ENCODE measurements at regions not wholly inside any gene's neighbourhood (a gene's known extent, or its start where the extent isn't known, plus 50 kb on each side); places are given as distances from the start of the nearest gene placed in this dataset.

DNA sequence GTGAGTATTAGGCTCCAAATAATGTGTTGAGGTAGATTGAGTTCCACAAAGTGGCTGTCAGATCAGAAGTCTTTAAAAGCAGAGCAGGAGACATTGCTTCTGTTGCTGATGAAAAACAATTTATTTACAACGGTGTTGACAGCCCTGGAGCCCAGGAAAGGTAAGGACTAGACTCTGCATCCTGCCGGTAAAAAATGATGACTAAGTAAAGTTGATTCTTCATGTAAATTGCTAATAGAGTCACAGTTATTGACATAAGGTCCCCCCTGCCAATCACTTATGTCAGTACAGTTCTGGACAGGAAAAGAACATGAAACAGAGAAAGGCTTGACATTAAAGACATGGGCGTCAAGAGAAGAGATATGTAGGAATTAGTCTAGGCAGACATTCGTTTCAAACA, 552.5 kb downstream of the HTR1A start:
- Mint-ChIP-seq H3K4me1 (no peaks in the 10 kb centered on the region), H3K27ac (no peak overlapping the region), H3K4me3 (no peak overlapping the region), H3K9me3 (no peaks in the 10 kb centered on the region), H3K36me3 (no peaks in the 10 kb centered on the region), H3K27me3 (ENCODE audit: low read depth) (no peaks in the 10 kb centered on the region)
- ATAC-seq: no peak
- ChIA-PET POLR2A (no interaction called here), CTCF (no interaction called here)
- no peak for DNase-seq (ENCODE audit: low spot score)
- no peak for TF ChIP-seq PRDM15 (CRISPR knock-in tag; IDR thresholded peaks at IDR 0.05)
- no peak for TF ChIP-seq CBFB (CRISPR knock-in tag; IDR thresholded peaks at IDR 0.05; ENCODE audit: low read depth)
- no peak for TF ChIP-seq NR3C1 (CRISPR knock-in tag; conservative IDR thresholded peaks at IDR 0.05; ENCODE audit: low read depth)
- TF ChIP-seq ELF4 (CRISPR knock-in tag; IDR thresholded peaks at IDR 0.05; ENCODE audit: low read depth): no peak
- no peak for TF ChIP-seq MYBL2 (CRISPR knock-in tag; IDR thresholded peaks at IDR 0.05)
- no peak for TF ChIP-seq HMGXB4 (CRISPR knock-in tag; IDR thresholded peaks at IDR 0.05)
- TF ChIP-seq ATF2 (CRISPR knock-in tag; IDR thresholded peaks at IDR 0.05; ENCODE audit: borderline replicate concordance, low read depth): no peak
- TF ChIP-seq PRRX2 (CRISPR knock-in tag; IDR thresholded peaks at IDR 0.05): no peak
- no peak for TF ChIP-seq FOXP1 (CRISPR knock-in tag; IDR thresholded peaks at IDR 0.05; ENCODE audit: borderline replicate concordance)
- TF ChIP-seq GRHL2 (CRISPR knock-in tag; IDR thresholded peaks at IDR 0.05; ENCODE audit: insufficient replicate concordance, severe bottlenecking): no peak
- TF ChIP-seq, protein P1, sequence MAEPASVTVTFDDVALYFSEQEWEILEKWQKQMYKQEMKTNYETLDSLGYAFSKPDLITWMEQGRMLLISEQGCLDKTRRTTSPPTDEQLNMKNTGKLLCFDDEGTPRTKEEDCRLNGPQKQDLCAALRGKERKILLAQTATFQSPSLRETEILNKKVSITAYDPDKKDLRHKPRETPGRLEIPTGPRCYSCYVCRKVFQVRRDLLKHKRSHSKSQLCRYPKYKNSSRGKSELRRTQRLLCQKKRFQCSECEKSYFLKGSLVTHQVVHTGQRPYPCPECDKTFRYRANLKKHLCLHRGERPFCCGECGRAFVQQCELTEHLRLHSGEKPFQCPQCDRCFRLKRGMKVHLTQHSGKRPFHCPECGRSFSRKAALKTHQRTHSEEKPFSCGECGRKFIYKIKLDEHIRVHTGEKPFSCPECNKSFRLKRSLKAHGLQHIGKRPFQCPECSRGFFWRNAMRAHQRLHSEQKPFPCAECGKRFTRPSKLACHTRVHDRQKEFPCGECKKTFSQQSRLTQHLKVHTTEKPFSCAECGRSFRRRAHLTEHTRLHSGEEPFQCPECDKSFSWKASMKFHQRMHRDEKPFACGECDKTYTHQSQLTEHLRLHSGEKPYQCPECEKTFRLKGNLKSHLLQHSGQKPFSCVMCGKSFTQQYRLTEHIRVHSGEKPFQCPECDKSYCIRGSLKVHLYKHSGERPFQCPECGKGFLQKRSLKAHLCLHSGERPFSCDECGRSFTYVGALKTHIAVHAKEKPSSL (CRISPR knock-in tag; conservative IDR thresholded peaks at IDR 0.05): no peak
- TF ChIP-seq ETV6 (CRISPR knock-in tag; IDR thresholded peaks at IDR 0.05): no peak
- no peak for TF ChIP-seq ZNF416 (CRISPR knock-in tag; IDR thresholded peaks at IDR 0.05)
- TF ChIP-seq TEAD1 (CRISPR knock-in tag; IDR thresholded peaks at IDR 0.05): no peak
- TF ChIP-seq SP1 (CRISPR knock-in tag; conservative IDR thresholded peaks at IDR 0.05): no peak
- no peak for TF ChIP-seq ZNF423 (CRISPR knock-in tag; IDR thresholded peaks at IDR 0.05)
- TF ChIP-seq, protein P2, sequence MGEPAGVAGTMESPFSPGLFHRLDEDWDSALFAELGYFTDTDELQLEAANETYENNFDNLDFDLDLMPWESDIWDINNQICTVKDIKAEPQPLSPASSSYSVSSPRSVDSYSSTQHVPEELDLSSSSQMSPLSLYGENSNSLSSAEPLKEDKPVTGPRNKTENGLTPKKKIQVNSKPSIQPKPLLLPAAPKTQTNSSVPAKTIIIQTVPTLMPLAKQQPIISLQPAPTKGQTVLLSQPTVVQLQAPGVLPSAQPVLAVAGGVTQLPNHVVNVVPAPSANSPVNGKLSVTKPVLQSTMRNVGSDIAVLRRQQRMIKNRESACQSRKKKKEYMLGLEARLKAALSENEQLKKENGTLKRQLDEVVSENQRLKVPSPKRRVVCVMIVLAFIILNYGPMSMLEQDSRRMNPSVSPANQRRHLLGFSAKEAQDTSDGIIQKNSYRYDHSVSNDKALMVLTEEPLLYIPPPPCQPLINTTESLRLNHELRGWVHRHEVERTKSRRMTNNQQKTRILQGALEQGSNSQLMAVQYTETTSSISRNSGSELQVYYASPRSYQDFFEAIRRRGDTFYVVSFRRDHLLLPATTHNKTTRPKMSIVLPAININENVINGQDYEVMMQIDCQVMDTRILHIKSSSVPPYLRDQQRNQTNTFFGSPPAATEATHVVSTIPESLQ (CRISPR knock-in tag; IDR thresholded peaks at IDR 0.05): no peak
- no peak for TF ChIP-seq MXD4 (CRISPR knock-in tag; IDR thresholded peaks at IDR 0.05; ENCODE audit: borderline replicate concordance)
- TF ChIP-seq SMAD3 (CRISPR knock-in tag; IDR thresholded peaks at IDR 0.05; ENCODE audit: borderline replicate concordance): no peak
